ENCODE measurements at regions not wholly inside any gene's neighbourhood (a gene's known extent, or its start where the extent isn't known, plus 50 kb on each side); places are given as distances from the start of the nearest gene placed in this dataset.

DNA sequence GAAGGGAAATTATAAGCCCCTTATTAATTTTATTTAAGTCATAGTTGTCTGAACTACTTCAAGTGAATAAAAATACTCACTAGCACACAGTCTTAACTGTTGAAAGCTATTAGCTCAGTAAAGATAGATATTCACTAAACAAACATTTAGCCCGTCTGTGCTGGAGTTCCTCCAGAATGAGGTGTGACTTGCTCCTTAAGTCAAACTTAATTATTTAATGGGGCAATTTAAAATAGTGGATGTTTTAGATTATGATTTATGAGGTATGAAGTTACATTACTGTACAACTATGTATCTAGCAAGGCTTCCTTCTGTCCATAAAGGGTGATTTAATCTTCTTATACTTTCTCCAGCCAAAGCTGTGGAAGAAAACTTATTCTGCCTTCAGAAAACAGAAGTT is 414.0 kb upstream of the FLRT2 start:
- H3K9me3 ChIP-seq, result peaks cover 0 to 12% (median 8%) of the 10 kb centered on the region in 4 donors
- WGBS, 2 donors, result 23 to 29% methylated on average over 1 of the region's 1 CpG
- DNase-seq (no peak), ATAC-seq (ENCODE audit: low FRiP score in 2 of 2) (no peak)
- H3K4me3 ChIP-seq, result no peak overlapping the region
- TF ChIP-seq POLR2A (IDR thresholded peaks at IDR 0.05), result no peak
- TF ChIP-seq POLR2AphosphoS5 (IDR thresholded peaks at IDR 0.05), result no peak
- TF ChIP-seq EP300 (IDR thresholded peaks at IDR 0.05), result no peak
- H3K27ac ChIP-seq, result no peak overlapping the region
- no peaks in the 10 kb centered on the region for H3K36me3 ChIP-seq
- H3K27me3 ChIP-seq, result no peaks in the 10 kb centered on the region
- no peaks in the 10 kb centered on the region for H3K4me1 ChIP-seq

DNA sequence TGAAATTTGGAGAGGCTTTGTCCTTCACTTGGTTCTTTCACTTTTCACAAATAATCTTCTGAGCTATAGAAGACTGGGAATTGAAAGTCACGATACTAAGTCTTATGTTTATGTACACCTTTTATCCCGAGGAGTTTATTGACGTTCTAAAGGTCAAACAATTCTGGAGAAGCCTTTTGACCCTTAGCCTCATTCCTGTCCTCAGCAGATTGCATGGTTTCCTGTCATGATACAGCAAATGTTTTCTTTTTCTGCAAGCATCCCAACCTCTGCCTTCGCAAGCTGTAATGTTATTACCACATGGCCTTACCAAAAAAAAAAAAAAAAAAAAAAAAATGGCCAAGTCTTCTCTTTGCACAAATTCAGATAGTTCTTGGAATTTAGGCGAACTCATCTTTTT is 411.7 kb upstream of the FLRT2 start:
- 33 to 37% methylated on average over 5 of the region's 5 CpGs for WGBS, 2 donors
- H3K9me3 ChIP-seq, result peaks cover 0 to under 1% (median 0%) of the 10 kb centered on the region in 4 donors
- no peaks in the 10 kb centered on the region for H3K4me1 ChIP-seq

DNA sequence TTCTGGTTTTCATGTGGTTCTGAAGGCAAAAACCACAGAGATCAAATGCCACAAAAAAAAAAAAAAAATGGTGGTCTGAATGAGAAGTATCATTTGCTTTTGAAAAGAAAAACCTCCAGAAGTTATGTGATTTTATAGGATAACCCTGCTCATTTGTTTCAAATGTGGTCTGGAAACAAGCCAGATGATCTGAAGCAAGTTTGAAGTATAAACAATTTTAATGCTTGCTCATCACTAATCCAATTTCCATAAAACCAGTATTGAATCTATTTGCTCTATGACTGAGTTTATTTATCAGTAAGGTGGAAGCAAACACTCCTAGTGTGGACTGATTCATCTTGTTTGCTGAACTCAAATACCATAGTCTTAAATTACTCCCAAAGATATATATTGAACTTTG is 407.3 kb upstream of the FLRT2 start:
- TF ChIP-seq, protein P1, sequence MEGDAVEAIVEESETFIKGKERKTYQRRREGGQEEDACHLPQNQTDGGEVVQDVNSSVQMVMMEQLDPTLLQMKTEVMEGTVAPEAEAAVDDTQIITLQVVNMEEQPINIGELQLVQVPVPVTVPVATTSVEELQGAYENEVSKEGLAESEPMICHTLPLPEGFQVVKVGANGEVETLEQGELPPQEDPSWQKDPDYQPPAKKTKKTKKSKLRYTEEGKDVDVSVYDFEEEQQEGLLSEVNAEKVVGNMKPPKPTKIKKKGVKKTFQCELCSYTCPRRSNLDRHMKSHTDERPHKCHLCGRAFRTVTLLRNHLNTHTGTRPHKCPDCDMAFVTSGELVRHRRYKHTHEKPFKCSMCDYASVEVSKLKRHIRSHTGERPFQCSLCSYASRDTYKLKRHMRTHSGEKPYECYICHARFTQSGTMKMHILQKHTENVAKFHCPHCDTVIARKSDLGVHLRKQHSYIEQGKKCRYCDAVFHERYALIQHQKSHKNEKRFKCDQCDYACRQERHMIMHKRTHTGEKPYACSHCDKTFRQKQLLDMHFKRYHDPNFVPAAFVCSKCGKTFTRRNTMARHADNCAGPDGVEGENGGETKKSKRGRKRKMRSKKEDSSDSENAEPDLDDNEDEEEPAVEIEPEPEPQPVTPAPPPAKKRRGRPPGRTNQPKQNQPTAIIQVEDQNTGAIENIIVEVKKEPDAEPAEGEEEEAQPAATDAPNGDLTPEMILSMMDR (IDR thresholded peaks at IDR 0.05), result no peak
- TF ChIP-seq POLR2A (IDR thresholded peaks at IDR 0.05) (no peak), POLR2AphosphoS5 (IDR thresholded peaks at IDR 0.05) (no peak)
- no peak for DNase-seq
- ATAC-seq (ENCODE audit: low FRiP score in 2 of 2), result no peak
- Histone ChIP-seq H3K27ac (no peak overlapping the region), H3K36me3 (no peaks in the 10 kb centered on the region), H3K27me3 (no peaks in the 10 kb centered on the region), H3K4me3 (no peak overlapping the region), H3K4me1 (no peaks in the 10 kb centered on the region), H3K9me3 (no peaks in the 10 kb centered on the region)

More for the DNA sequence above, 411.7 kb upstream of the FLRT2 start:
- Histone ChIP-seq H3K36me3 (no peaks in the 10 kb centered on the region), H3K27me3 (no peaks in the 10 kb centered on the region), H3K4me3 (no peak overlapping the region), H3K27ac (no peak overlapping the region)
- no peak for ATAC-seq (ENCODE audit: low FRiP score in 2 of 2)
- TF ChIP-seq, protein P1 (IDR thresholded peaks at IDR 0.05), result no peak
- TF ChIP-seq POLR2AphosphoS5 (IDR thresholded peaks at IDR 0.05) (no peak), POLR2A (IDR thresholded peaks at IDR 0.05) (no peak), EP300 (IDR thresholded peaks at IDR 0.05) (no peak)
- DNase-seq, result no peak

DNA sequence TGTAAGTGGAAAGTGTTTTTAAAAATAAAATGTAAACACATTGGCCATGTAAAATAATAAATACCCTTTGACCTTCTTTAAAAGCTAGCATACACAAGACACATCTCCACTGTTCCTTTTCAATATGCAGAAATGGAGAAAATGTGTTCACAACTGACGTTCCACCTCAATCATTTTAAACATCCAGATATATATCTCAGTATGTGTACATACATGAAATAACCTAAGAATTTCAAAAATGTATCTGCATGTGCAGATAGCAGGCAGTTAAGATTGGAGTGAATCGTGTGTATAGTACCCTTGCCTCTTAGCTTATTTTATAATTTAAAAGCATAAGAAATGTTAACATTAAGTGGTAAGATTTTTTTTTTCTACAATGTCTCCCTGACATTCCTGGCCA is 406.2 kb upstream of the FLRT2 start:
- no peaks in the 10 kb centered on the region for H3K9me3 ChIP-seq
- TF ChIP-seq EP300 (IDR thresholded peaks at IDR 0.05), result no peak
- TF ChIP-seq, protein P1 (IDR thresholded peaks at IDR 0.05), result no peak
- no peak for TF ChIP-seq POLR2A (IDR thresholded peaks at IDR 0.05)
- TF ChIP-seq POLR2AphosphoS5 (IDR thresholded peaks at IDR 0.05), result no peak
- no peak overlapping the region for H3K4me3 ChIP-seq
- H3K27ac ChIP-seq, result no peak overlapping the region
- 62 to 81% methylated on average over 2 of the region's 2 CpGs for WGBS, 2 donors
- DNase-seq (no peak), ATAC-seq (ENCODE audit: low FRiP score in 2 of 2) (no peak)
- no peaks in the 10 kb centered on the region for H3K36me3 ChIP-seq
- no peaks in the 10 kb centered on the region for H3K4me1 ChIP-seq
- no peaks in the 10 kb centered on the region for H3K27me3 ChIP-seq

DNA sequence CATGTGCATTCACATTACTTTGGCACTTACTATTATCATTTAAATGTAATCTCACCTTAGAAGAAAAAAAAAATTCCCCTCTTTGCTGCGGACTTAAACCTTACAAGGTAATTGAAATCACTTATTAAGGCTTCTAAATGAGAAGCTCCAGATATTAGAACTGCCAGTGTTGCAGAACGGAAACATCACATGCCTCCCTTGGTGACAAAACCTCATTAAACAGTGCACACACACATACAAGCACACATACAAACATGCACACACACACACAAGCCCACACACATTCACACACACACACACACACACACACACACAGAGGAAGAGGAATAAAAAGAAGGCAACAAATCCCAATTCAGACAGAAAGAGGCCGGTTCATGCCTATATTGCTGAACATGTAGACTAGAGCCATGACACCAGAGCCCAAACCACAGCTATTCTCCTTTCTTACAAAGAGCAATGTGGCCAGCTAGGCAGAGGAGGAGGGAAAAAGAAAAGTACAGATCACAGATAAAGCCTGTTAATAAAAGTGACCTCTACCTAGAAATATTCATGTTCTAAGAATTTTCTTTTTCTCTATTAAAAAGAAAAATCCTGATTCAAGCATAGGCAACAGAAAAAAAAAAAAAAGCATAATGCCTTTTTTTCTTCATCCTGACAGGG is 405.2 kb upstream of the FLRT2 start:
- H3K36me3 ChIP-seq, result no peaks in the 10 kb centered on the region
- no peak for ATAC-seq (ENCODE audit: low FRiP score in 2 of 2)
- H3K9me3 ChIP-seq, result no peaks in the 10 kb centered on the region
- no peaks in the 10 kb centered on the region for H3K27me3 ChIP-seq
- H3K4me1 ChIP-seq, result no peaks in the 10 kb centered on the region
- 88 to 94% methylated on average over 3 of the region's 3 CpGs for WGBS, 2 donors
- TF ChIP-seq POLR2AphosphoS5 (IDR thresholded peaks at IDR 0.05) (no peak), EP300 (IDR thresholded peaks at IDR 0.05) (no peak), POLR2A (IDR thresholded peaks at IDR 0.05) (no peak)
- TF ChIP-seq, protein P1 (IDR thresholded peaks at IDR 0.05), result no peak
- DNase-seq, result no peak
- H3K4me3 ChIP-seq, result no peak overlapping the region
- no peak overlapping the region for H3K27ac ChIP-seq

Measured in upper lobe of left lung (tissue), 6 donors.